ENCODE measurements at regions not wholly inside any gene's neighbourhood (a gene's known extent, or its start where the extent isn't known, plus 50 kb on each side); places are given as distances from the start of the nearest gene placed in this dataset.

DNA sequence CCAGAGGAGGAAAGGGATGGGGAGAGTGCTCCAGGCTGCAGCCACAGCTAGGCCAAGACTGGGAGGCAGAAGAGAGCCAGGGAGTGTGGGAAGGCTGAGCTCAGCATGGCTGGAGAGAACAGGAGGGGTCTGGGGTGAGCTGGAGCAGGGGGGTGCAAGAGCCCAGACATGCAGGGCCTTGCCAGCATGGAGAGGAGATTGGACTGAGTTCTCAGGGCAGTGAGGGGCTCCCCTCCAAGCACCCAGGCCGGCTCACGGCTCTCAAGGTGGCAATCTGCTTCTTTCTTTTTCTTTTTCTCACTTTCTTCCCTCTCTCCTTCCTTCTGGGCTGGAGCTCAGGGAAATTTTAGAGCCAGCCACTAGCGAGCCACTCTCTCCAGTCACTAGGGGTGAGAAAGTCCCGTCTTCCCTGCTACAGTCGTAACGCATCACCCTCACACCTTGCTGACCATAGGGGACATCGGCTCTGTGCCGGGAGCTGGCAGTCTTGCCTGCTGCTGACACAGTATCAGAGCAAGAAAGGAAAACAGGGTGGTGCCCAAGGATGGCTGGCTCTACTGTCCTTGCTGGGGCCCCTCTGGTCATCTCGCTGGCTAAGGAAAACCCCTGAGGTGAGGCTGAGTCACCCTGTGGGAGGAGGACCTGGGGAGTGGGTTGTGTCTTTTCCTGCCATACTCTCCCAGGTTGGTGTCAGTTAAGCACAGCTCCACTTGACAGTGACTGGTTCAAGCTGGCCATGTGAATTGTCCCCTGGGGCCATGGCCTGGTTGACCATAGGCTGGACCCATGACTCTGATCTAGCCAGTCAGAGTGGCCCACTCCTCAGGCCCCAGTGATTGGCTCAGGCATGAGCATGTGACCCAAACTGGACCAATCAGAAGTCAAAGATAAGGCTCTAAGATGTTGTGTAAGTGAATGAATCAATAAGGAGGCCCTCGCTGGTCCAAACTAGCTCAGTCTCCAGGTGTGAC is 135.1 kb upstream of the PMEPA1 start:
- TF ChIP-seq CTCF (IDR thresholded peaks at IDR 0.05) (no peak), POLR2AphosphoS5 (IDR thresholded peaks at IDR 0.05) (no peak), POLR2A (IDR thresholded peaks at IDR 0.05; ENCODE audit: low read depth) (no peak), EP300 (IDR thresholded peaks at IDR 0.05) (no peak)
